Brain microvascular endothelial cell (primary cell): ENCODE measurements at regions not wholly inside any gene's neighbourhood (a gene's known extent, or its start where the extent isn't known, plus 50 kb on each side); places are given as distances from the start of the nearest gene placed in this dataset.

Experiments used
- DNase-seq: peaks from one replicate; pipeline ENCODE4 v3.0.0-alpha.2; 2020
- H3K27ac ChIP-seq: fragments of 250-450 bp; sonication (Bioruptor Pico); 2 replicates; pipeline ENCODE4 v1.5.1; 2020; ENCODE audit warnings: mild to moderate bottlenecking, moderate library complexity
- H3K27me3 ChIP-seq: fragments of 250-450 bp; sonication (Bioruptor Pico); replicated peaks from 2 replicates; pipeline ENCODE4 v1.5.1; 2020; ENCODE audit warnings: mild to moderate bottlenecking
- H3K36me3 ChIP-seq: fragments of 250-450 bp; sonication (Bioruptor Pico); replicated peaks from 2 replicates; pipeline ENCODE4 v1.5.1; 2020; ENCODE audit warnings: mild to moderate bottlenecking
- H3K4me3 ChIP-seq: 2 replicates; pipeline ENCODE4 v1.5.1; 2011; ENCODE audit warnings: low read depth, mild to moderate bottlenecking, control low read depth, low read length, moderate library complexity
- in situ Hi-C: cut with HindIII; loops from 2 replicates; pipeline ENCODE4 v1.10.0; 2017; ENCODE audit warnings: low sequenced_read_pairs, low pct_ligation_motif_present
- TF ChIP-seq, protein P1 (sequence below): IDR thresholded peaks from 2 replicates; pipeline ENCODE4 v1.5.1; 2011; ENCODE audit warnings: low read depth, mild to moderate bottlenecking, moderate library complexity, low read length, control low read depth, inconsistent platforms; ENCODE audit errors: missing control alignments

DNA sequence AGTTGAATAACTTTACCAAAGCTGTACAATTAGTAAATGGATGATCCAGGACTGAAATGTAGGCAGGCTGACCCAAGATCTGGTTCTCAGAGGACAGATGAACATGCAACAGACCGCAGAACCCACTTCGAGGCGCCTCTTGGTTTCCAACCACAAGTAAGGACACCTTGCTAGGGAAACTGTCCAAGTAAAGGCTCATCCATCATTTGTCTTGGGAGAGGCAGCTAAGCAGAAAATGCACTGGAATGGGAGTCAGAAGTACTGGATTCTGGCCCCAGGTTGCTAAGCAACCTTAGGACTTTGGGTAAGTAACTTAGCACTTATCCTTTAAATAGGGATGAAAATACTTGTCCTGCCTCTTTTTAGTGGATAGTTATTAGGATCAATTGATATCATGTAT lies 366.3 kb upstream of the LRRC3B start:
- no peaks in the 10 kb centered on the region for H3K27me3 ChIP-seq
- H3K27ac ChIP-seq = no peak overlapping the region
- TF ChIP-seq, protein P1, sequence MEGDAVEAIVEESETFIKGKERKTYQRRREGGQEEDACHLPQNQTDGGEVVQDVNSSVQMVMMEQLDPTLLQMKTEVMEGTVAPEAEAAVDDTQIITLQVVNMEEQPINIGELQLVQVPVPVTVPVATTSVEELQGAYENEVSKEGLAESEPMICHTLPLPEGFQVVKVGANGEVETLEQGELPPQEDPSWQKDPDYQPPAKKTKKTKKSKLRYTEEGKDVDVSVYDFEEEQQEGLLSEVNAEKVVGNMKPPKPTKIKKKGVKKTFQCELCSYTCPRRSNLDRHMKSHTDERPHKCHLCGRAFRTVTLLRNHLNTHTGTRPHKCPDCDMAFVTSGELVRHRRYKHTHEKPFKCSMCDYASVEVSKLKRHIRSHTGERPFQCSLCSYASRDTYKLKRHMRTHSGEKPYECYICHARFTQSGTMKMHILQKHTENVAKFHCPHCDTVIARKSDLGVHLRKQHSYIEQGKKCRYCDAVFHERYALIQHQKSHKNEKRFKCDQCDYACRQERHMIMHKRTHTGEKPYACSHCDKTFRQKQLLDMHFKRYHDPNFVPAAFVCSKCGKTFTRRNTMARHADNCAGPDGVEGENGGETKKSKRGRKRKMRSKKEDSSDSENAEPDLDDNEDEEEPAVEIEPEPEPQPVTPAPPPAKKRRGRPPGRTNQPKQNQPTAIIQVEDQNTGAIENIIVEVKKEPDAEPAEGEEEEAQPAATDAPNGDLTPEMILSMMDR = no peak
- H3K4me3 ChIP-seq = no peak overlapping the region
- no peak for DNase-seq
- H3K36me3 ChIP-seq = no peaks in the 10 kb centered on the region
- in situ Hi-C loops = no loop called here

DNA sequence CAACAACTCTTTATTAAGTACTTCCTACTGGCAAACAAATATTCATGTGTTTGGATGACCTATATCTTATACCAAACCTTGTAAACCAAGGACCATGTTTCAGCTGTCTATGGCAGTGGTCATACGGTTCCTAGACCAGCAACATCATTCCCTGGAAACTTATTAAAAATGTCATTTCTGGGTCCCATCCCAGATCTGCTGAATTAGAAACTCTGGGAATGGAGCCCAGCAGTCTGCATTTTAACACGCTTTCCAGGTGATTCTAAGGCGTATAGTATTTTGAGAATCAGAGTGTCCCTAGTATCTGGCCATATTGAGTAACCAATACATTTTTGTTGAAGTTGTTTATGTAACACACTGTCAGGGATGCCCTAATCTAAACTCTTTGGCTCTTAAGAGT lies 363.4 kb upstream of the LRRC3B start:
- no peaks in the 10 kb centered on the region for H3K36me3 ChIP-seq
- in situ Hi-C loops = no loop called here
- DNase-seq = no peak
- H3K4me3 ChIP-seq = no peak overlapping the region
- TF ChIP-seq, protein P1 = no peak
- H3K27ac ChIP-seq = no peak overlapping the region
- H3K27me3 ChIP-seq = no peaks in the 10 kb centered on the region

DNA sequence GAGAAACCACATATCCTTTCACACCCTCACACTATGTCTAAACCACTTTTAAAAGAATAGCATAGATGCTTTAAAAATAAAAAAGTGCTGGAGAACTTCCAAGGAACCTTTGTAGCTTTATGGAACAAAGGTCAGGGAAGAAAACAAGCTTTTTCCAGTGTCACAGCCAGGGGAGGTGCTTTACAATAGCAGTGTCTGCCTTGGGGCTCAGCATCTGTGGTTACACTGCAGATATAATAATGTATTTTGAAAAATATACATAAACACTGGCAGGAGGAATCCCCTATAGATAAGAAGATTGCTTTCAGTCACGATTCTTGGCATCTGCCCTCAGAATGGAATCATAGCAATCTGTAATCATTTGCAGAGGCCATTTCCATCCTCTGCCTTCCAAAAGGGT lies 362.4 kb upstream of the LRRC3B start:
- DNase-seq = no peak
- H3K27ac ChIP-seq = no peak overlapping the region
- no peaks in the 10 kb centered on the region for H3K27me3 ChIP-seq
- in situ Hi-C loops = no loop called here
- H3K36me3 ChIP-seq = no peaks in the 10 kb centered on the region
- TF ChIP-seq, protein P1 = no peak
- no peak overlapping the region for H3K4me3 ChIP-seq

DNA sequence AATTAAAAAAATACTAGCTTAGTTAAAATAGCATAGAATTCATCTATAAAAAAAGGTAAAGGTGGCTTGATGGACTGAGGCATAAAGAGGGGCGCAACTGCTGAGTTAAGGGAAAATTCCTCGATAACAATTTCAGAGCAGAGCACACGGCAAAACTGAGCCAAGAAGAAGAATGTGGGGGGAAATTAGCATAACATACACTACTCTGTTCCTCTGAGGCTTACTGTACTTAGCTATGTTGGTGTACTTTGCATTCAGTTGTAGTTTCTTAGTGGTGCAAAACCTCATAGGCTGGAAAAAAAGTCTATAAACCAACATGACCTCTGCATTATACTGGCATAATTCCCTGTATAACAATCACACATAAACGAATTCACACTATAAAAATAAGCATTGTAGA lies 357.9 kb upstream of the LRRC3B start:
- Histone ChIP-seq H3K27ac (no peak overlapping the region), H3K4me3 (no peak overlapping the region), H3K27me3 (no peaks in the 10 kb centered on the region), H3K36me3 (no peaks in the 10 kb centered on the region)
- DNase-seq = no peak
- TF ChIP-seq, protein P1 = no peak
- in situ Hi-C loops = no loop called here

DNA sequence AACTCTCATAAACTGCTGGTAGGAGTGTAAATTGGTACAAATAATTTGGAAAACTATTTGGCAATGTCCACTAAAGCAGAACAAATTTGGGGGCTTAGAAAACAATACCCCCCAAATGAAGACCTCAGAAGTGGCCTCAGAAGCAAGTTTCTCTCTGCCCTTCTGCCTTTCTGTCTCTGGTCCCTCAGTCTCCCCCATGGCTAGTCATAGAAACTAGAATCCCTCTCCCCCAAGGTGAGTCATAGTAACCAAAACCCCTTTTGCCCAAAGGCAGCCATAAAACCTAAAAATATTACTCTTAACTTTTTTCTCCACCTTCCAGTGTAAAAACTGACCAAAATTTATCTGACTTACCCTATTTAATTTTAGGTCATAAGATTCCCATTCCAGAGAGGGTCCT lies 350.7 kb upstream of the LRRC3B start:
- TF ChIP-seq, protein P1 = no peak
- Histone ChIP-seq H3K4me3 (no peak overlapping the region), H3K27ac (no peak overlapping the region), H3K27me3 (no peaks in the 10 kb centered on the region), H3K36me3 (no peaks in the 10 kb centered on the region)
- DNase-seq = no peak
- in situ Hi-C loops = no loop called here

DNA sequence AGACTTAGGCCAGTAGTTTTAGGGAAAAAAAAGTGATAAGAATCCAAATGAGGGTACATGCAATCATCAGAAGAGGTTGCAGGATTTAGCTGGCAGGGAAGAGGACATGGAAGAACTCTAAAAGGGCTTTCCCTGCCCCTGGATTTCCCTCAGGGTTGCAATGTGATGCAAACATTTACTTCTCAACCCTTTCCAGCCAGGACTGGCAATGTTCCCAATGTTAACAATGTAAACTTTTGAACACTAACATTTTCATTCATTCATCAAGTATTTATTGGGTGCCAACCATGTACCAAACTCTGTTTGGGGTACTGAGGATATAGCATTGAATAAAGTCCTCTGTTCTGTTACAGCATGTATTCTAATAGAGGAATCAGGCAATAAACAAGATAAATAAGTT lies 349.4 kb upstream of the LRRC3B start:
- TF ChIP-seq, protein P1 = no peak
- H3K4me3 ChIP-seq = no peak overlapping the region
- no peak overlapping the region for H3K27ac ChIP-seq
- H3K27me3 ChIP-seq = no peaks in the 10 kb centered on the region
- DNase-seq = no peak
- H3K36me3 ChIP-seq = no peaks in the 10 kb centered on the region
- in situ Hi-C loops = no loop called here
